ENCODE measurements at regions not wholly inside any gene's neighbourhood (a gene's known extent, or its start where the extent isn't known, plus 50 kb on each side); places are given as distances from the start of the nearest gene placed in this dataset.

DNA sequence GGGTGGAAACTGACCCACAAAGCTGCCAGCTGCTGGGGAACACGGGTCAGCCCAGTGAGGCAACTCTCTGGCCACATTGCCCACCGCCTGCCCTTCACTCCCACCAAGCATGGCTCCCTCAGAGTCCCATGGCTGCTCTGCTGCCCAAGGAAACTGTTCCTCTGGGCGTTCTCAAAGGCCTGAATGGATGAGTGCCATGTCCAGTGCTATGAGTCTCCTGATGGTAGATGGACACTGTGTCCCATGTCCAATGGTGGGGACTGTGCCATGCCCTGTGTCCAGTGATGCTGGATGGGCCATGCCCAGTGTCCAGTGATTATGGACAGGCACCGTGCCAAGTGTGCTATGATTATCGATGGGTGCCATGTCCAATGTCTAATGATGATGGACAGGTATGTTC is 88.8 kb downstream of the ANKRD10 start:
- Histone ChIP-seq H3K79me2 (ENCODE audit: insufficient read depth) (no peaks in the 10 kb centered on the region), H2AFZ (ENCODE audit: low read depth) (no peak overlapping the region), H3K9me3 (no peaks in the 10 kb centered on the region), H3K4me3 (ENCODE audit: low read depth in 2 of 2, low read length in 1 of 2) (no peak overlapping the region), H4K20me1 (ENCODE audit: insufficient read depth) (no peaks in the 10 kb centered on the region), H3K36me3 (replicated peaks in 1 of 2; ENCODE audit: control insufficient read depth in 1 of 2, insufficient read depth in 2 of 2, low read length in 1 of 2) (no peaks in the 10 kb centered on the region), H3K27ac (ENCODE audit: low read depth in 2 of 2, low read length in 1 of 2) (no peak overlapping the region), H3F3A (replicated peaks; ENCODE audit: insufficient read depth) (no peaks in the 10 kb centered on the region), H3K27me3 (ENCODE audit: insufficient read depth) (no peaks in the 10 kb centered on the region; the same call in 1 of the 2 replicates), H3K4me1 (ENCODE audit: control insufficient read depth in 1 of 2, insufficient read depth in 2 of 2, low read depth in 1 of 2, low read length in 1 of 2) (no peaks in the 10 kb centered on the region; a peak in 1 of 4 replicates), H3K9ac (no peak overlapping the region), H3K9me2 (no peaks in the 10 kb centered on the region), H3K4me2 (no peak overlapping the region)
- CTCF ChIA-PET, result no interaction called here
- WGBS (ENCODE audit: low lambda C conversion rate), result 49% methylated on average over 5 of the region's 5 CpGs
- TF ChIP-seq YY1 (IDR thresholded peaks at IDR 0.05; ENCODE audit: low read depth), result no peak
- TF ChIP-seq EZH2phosphoT487 (IDR thresholded peaks at IDR 0.05; ENCODE audit: borderline replicate concordance, low read depth), result no peak
- no peak for TF ChIP-seq CHD2 (IDR thresholded peaks at IDR 0.05; ENCODE audit: low read length, partially characterized antibody)
- no peak for TF ChIP-seq TCF12 (IDR thresholded peaks at IDR 0.05)
- TF ChIP-seq MXI1 (IDR thresholded peaks at IDR 0.05; ENCODE audit: low read depth, low read length), result no peak
- no peak for DNase-seq
- POLR2A ChIA-PET, result no interaction called here

- H3K4me2 ChIP-seq, result no peak overlapping the region
- TF ChIP-seq, protein P1, sequence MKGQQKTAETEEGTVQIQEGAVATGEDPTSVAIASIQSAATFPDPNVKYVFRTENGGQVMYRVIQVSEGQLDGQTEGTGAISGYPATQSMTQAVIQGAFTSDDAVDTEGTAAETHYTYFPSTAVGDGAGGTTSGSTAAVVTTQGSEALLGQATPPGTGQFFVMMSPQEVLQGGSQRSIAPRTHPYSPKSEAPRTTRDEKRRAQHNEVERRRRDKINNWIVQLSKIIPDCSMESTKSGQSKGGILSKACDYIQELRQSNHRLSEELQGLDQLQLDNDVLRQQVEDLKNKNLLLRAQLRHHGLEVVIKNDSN (IDR thresholded peaks at IDR 0.05; ENCODE audit: borderline replicate concordance, low read depth), result no peak
- TF ChIP-seq EP300 (IDR thresholded peaks at IDR 0.05; ENCODE audit: borderline replicate concordance in 1 of 2, low read depth in 1 of 2, low read length in 1 of 2), result no peak
- no peak for TF ChIP-seq FOXM1 (IDR thresholded peaks at IDR 0.05; ENCODE audit: low read depth)
- no peak for TF ChIP-seq ZBTB33 (IDR thresholded peaks at IDR 0.05; ENCODE audit: borderline replicate concordance, low read depth)
- TF ChIP-seq, protein P2, sequence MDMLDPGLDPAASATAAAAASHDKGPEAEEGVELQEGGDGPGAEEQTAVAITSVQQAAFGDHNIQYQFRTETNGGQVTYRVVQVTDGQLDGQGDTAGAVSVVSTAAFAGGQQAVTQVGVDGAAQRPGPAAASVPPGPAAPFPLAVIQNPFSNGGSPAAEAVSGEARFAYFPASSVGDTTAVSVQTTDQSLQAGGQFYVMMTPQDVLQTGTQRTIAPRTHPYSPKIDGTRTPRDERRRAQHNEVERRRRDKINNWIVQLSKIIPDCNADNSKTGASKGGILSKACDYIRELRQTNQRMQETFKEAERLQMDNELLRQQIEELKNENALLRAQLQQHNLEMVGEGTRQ (IDR thresholded peaks at IDR 0.05; ENCODE audit: borderline replicate concordance, low read depth, low read length), result no peak
- no peak for TF ChIP-seq RCOR1 (IDR thresholded peaks at IDR 0.05; ENCODE audit: low read length)
- no peak for TF ChIP-seq GABPA (IDR thresholded peaks at IDR 0.05; ENCODE audit: low read depth)
- TF ChIP-seq ELF1 (IDR thresholded peaks at IDR 0.05), result no peak
- no peak for TF ChIP-seq RXRA (IDR thresholded peaks at IDR 0.05; ENCODE audit: borderline replicate concordance, low read depth)
- TF ChIP-seq MXI1 (IDR thresholded peaks at IDR 0.05; ENCODE audit: low read depth, low read length), result no peak
- TF ChIP-seq FOXJ3 (CRISPR knock-in tag; IDR thresholded peaks at IDR 0.05), result no peak
- no peak for TF ChIP-seq TCF12 (IDR thresholded peaks at IDR 0.05)
- ChIA-PET CTCF (interaction anchor here (1.0 kb wide), 1 partner anchor 9 kb away, joined by 4 read pairs; no protein-coding TSS in a partner anchor), POLR2A (no interaction called here)
- H3K9me2 ChIP-seq, result no peaks in the 10 kb centered on the region
- H3K27me3 ChIP-seq (ENCODE audit: insufficient read depth), result no peaks in the 10 kb centered on the region; the same call in 1 of the 2 replicates
- H3F3A ChIP-seq (replicated peaks; ENCODE audit: insufficient read depth), result no peaks in the 10 kb centered on the region
- no peak overlapping the region for H3K9ac ChIP-seq
- H3K27ac ChIP-seq (ENCODE audit: low read depth in 2 of 2, low read length in 1 of 2), result no peak overlapping the region
- H3K79me2 ChIP-seq (ENCODE audit: insufficient read depth), result no peaks in the 10 kb centered on the region
- H4K20me1 ChIP-seq (ENCODE audit: insufficient read depth), result no peaks in the 10 kb centered on the region
- no peak overlapping the region for H2AFZ ChIP-seq (ENCODE audit: low read depth)
- no peaks in the 10 kb centered on the region for H3K36me3 ChIP-seq (replicated peaks in 1 of 2; ENCODE audit: control insufficient read depth in 1 of 2, insufficient read depth in 2 of 2, low read length in 1 of 2)
- DNase-seq, result no peak
- 21% methylated on average over 2 of the region's 4 CpGs for WGBS (ENCODE audit: low lambda C conversion rate)
- no peak overlapping the region for H3K4me3 ChIP-seq (ENCODE audit: low read depth in 2 of 2, low read length in 1 of 2)
- no peaks in the 10 kb centered on the region for H3K9me3 ChIP-seq
- H3K4me1 ChIP-seq (ENCODE audit: control insufficient read depth in 1 of 2, insufficient read depth in 2 of 2, low read depth in 1 of 2, low read length in 1 of 2), result no peaks in the 10 kb centered on the region; a peak in 1 of 4 replicates
Measured at GRCh38 chr13:110826861-110827672, 87.8 kb downstream of the ANKRD10 start.

Data from SK-N-SH (cell line).